ENCODE measurements at regions not wholly inside any gene's neighbourhood (a gene's known extent, or its start where the extent isn't known, plus 50 kb on each side); places are given as distances from the start of the nearest gene placed in this dataset.

DNA sequence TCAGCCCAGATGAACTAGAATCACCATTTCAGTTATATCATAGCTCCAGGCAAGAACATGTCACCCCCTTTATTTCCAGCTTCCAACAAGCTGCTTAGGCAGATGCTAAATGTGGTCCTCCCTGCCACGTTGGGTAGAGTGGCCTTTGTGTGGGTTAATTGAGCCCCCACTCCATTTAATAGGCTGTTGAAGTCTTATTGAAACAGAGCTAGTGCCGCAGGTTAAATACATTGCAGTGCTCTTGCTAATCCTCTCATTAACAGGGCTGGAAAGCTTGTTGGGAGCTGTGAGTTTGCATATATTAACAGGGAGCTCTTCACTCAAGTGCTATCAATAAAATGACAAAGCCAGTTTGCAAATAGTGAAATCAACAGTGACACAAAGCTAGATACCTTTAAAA is 248.4 kb upstream of the CMC1 start:
- Histone ChIP-seq H3K4me2 (no peak overlapping the region), H3K9me3 (ENCODE audit: insufficient read depth, low read depth) (no peaks in the 10 kb centered on the region; the same call in 1 of the 2 replicates), H3K4me1 (replicated peaks; ENCODE audit: insufficient read depth) (no peaks in the 10 kb centered on the region), H3F3A (ENCODE audit: insufficient read depth, low read depth) (no peaks in the 10 kb centered on the region), H3K79me2 (ENCODE audit: low read depth) (no peaks in the 10 kb centered on the region), H3K9me2 (ENCODE audit: insufficient read depth) (no peaks in the 10 kb centered on the region), H3K27ac (no peak overlapping the region), H4K20me1 (ENCODE audit: insufficient read depth) (no peaks in the 10 kb centered on the region), H3K4me3 (no peak overlapping the region), H2AFZ (no peak overlapping the region), H3K36me3 (ENCODE audit: low read depth) (no peaks in the 10 kb centered on the region), H3K27me3 (ENCODE audit: insufficient read depth, low read depth) (no peaks in the 10 kb centered on the region; the same call in 1 of the 2 replicates)
- TF ChIP-seq, protein P1, sequence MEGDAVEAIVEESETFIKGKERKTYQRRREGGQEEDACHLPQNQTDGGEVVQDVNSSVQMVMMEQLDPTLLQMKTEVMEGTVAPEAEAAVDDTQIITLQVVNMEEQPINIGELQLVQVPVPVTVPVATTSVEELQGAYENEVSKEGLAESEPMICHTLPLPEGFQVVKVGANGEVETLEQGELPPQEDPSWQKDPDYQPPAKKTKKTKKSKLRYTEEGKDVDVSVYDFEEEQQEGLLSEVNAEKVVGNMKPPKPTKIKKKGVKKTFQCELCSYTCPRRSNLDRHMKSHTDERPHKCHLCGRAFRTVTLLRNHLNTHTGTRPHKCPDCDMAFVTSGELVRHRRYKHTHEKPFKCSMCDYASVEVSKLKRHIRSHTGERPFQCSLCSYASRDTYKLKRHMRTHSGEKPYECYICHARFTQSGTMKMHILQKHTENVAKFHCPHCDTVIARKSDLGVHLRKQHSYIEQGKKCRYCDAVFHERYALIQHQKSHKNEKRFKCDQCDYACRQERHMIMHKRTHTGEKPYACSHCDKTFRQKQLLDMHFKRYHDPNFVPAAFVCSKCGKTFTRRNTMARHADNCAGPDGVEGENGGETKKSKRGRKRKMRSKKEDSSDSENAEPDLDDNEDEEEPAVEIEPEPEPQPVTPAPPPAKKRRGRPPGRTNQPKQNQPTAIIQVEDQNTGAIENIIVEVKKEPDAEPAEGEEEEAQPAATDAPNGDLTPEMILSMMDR (conservative IDR thresholded peaks at IDR 0.05), result no peak
- TF ChIP-seq EZH2 (IDR thresholded peaks at IDR 0.05; ENCODE audit: low read depth), result no peak
- ChIA-PET POLR2A (ENCODE audit: unreplicated experiment) (no interaction called here), CTCF (interaction anchor here (0.6 kb wide), 1 partner anchor 312 kb away, joined by 7 read pairs; no protein-coding TSS in a partner anchor)
- no peak for DNase-seq
- intact Hi-C loops (cut with micrococcal nuclease; ENCODE audit: unreplicated experiment), result no loop called here
- BruUV-seq (replicated peaks), result no TSS peak

DNA sequence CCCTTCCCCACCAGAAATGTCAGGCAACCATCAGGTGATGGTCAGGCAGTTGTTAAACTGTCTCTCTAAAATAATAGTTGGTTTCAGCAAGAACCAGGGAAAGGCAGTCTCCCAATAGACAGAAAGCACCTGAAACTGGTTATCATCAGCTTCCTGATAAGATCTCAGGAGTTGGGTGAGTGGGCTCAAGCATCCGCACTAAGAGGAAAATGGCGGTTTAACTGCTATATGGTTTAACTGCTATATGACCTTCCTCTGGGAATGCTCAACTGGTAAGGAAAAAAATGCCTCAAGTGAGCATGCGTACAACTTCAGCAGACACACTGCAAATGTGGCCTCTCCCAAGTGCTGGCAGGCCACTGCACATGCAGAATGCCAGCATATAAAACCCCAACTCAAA is 240.8 kb upstream of the CMC1 start:
- no peak for DNase-seq
- CTCF ChIA-PET, result no interaction called here
- no peaks in the 10 kb centered on the region for H3K4me1 ChIP-seq (replicated peaks; ENCODE audit: insufficient read depth)
- H3K9me2 ChIP-seq (ENCODE audit: insufficient read depth), result no peaks in the 10 kb centered on the region
- H3K79me2 ChIP-seq (ENCODE audit: low read depth), result no peaks in the 10 kb centered on the region
- no peaks in the 10 kb centered on the region for H4K20me1 ChIP-seq (ENCODE audit: insufficient read depth)
- no peaks in the 10 kb centered on the region for H3K36me3 ChIP-seq (ENCODE audit: low read depth)
- H3K4me2 ChIP-seq, result no peak overlapping the region
- H3K27ac ChIP-seq, result no peak overlapping the region
- no peaks in the 10 kb centered on the region for H3F3A ChIP-seq (ENCODE audit: insufficient read depth, low read depth)
- H3K9me3 ChIP-seq (ENCODE audit: insufficient read depth, low read depth), result no peaks in the 10 kb centered on the region; the same call in 1 of the 2 replicates
- intact Hi-C loops (cut with micrococcal nuclease; ENCODE audit: unreplicated experiment), result no loop called here
- no peak for TF ChIP-seq EZH2 (IDR thresholded peaks at IDR 0.05; ENCODE audit: low read depth)
- TF ChIP-seq, protein P1 (conservative IDR thresholded peaks at IDR 0.05), result no peak
- no peak overlapping the region for H2AFZ ChIP-seq
- POLR2A ChIA-PET (ENCODE audit: unreplicated experiment), result no interaction called here
- BruUV-seq (replicated peaks), result no TSS peak
- no peaks in the 10 kb centered on the region for H3K27me3 ChIP-seq (ENCODE audit: insufficient read depth, low read depth)
- no peak overlapping the region for H3K4me3 ChIP-seq

DNA sequence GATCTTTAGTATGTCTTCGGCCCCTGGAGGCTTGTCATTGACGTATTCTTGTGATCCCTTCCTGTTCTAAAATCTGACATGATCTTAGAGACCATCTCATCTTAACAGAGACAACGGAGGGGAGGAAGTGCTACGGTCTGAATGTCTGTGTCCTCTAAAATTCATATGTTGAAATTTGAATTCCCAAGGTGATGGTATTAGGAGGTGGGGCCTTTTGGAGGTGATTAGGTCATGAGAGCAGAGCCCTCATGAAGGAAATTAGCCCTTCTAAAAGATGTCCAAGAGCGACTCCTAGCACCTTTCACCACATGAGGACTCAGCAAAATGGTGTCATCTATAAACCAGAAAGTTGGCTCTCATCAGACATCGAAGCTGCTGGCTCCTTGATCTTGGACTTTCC is 233.2 kb upstream of the CMC1 start:
- no peaks in the 10 kb centered on the region for H3K27me3 ChIP-seq (ENCODE audit: insufficient read depth, low read depth)
- H2AFZ ChIP-seq, result no peak overlapping the region
- no peaks in the 10 kb centered on the region for H3K36me3 ChIP-seq (ENCODE audit: low read depth)
- H3K4me3 ChIP-seq, result no peak overlapping the region
- H3K9me2 ChIP-seq (ENCODE audit: insufficient read depth), result no peaks in the 10 kb centered on the region; the same call in 1 of the 2 replicates
- H3K27ac ChIP-seq, result no peak overlapping the region
- ChIA-PET CTCF (no interaction called here), POLR2A (ENCODE audit: unreplicated experiment) (no interaction called here)
- H3K4me2 ChIP-seq, result no peak overlapping the region
- H3K9me3 ChIP-seq (ENCODE audit: insufficient read depth, low read depth), result no peaks in the 10 kb centered on the region
- H3K4me1 ChIP-seq (replicated peaks; ENCODE audit: insufficient read depth), result no peaks in the 10 kb centered on the region
- TF ChIP-seq, protein P1 (conservative IDR thresholded peaks at IDR 0.05), result no peak
- no peak for TF ChIP-seq EZH2 (IDR thresholded peaks at IDR 0.05; ENCODE audit: low read depth)
- no peak for DNase-seq
- intact Hi-C loops (cut with micrococcal nuclease; ENCODE audit: unreplicated experiment), result no loop called here
- BruUV-seq (replicated peaks), result no TSS peak
- H3K79me2 ChIP-seq (ENCODE audit: low read depth), result no peaks in the 10 kb centered on the region
- no peaks in the 10 kb centered on the region for H3F3A ChIP-seq (ENCODE audit: insufficient read depth, low read depth)
- H4K20me1 ChIP-seq (ENCODE audit: insufficient read depth), result no peaks in the 10 kb centered on the region
